H1 (cell line): ENCODE measurements at regions not wholly inside any gene's neighbourhood (a gene's known extent, or its start where the extent isn't known, plus 50 kb on each side); places are given as distances from the start of the nearest gene placed in this dataset.

Source experiments
- EP300 ChIP-seq, 2 experiments: IDR thresholded peaks; 1 replicate in 1 of 2; 2 replicates in 1 of 2; pipeline ENCODE4 v1.6.1; 2011 to 2012; ENCODE audit warnings: low read depth in 2 of 2, low read length in 2 of 2, mild to moderate bottlenecking in 2 of 2, borderline replicate concordance in 1 of 2, inconsistent platforms in 1 of 2, moderate library complexity in 1 of 2
- HDAC6 ChIP-seq: IDR thresholded peaks from one replicate; pipeline ENCODE4 v1.7.1; 2012; ENCODE audit warnings: low read depth, mild to moderate bottlenecking, inconsistent platforms, low read length, moderate library complexity
- RAD21 ChIP-seq, 2 experiments: IDR thresholded peaks in 1 of 2; conservative IDR thresholded peaks in 1 of 2; 2 replicates each; pipeline ENCODE4 v1.6.1; 2011; ENCODE audit warnings: low read depth in 2 of 2, low read length in 2 of 2, improper control_type of control experiment in 1 of 2, inconsistent platforms in 1 of 2, mild to moderate bottlenecking in 1 of 2, moderate library complexity in 1 of 2
- RFX5 ChIP-seq: IDR thresholded peaks from 2 replicates; pipeline ENCODE4 v1.6.1; 2011; ENCODE audit warnings: low read depth, low read length, improper control_type of control experiment, borderline replicate concordance
- SIN3A ChIP-seq, 2 experiments: IDR thresholded peaks in 1 of 2; conservative IDR thresholded peaks in 1 of 2; 2 replicates each; pipeline ENCODE4 v1.6.1; 2011 to 2012; ENCODE audit warnings: low read length in 2 of 2, improper control_type of control experiment in 1 of 2, low read depth in 1 of 2, mild to moderate bottlenecking in 1 of 2
- SP2 ChIP-seq: IDR thresholded peaks from 2 replicates; pipeline ENCODE4 v1.6.1; 2012; ENCODE audit warnings: mild to moderate bottlenecking, low read length, inconsistent platforms

GRCh38 chr17:68734931-68735330 is 133.8 kb upstream of the FAM20A start:
- TF ChIP-seq RFX5 (no peak), EP300 (IDR thresholded peaks at IDR 0.05; ENCODE audit: borderline replicate concordance in 1 of 2, low read depth in 2 of 2, low read length in 2 of 2) (no peak), SP2 (no peak), RAD21 (IDR thresholded peaks at IDR 0.05 in 1 of 2, conservative IDR thresholded peaks at IDR 0.05 in 1 of 2; ENCODE audit: low read depth in 2 of 2, low read length in 2 of 2) (no peak), HDAC6 (no peak), SIN3A (conservative IDR thresholded peaks at IDR 0.05 in 1 of 2, IDR thresholded peaks at IDR 0.05 in 1 of 2; ENCODE audit: low read depth in 1 of 2, low read length in 2 of 2) (no peak)
